Body of pancreas (tissue), 4 donors: ENCODE measurements at regions not wholly inside any gene's neighbourhood (a gene's known extent, or its start where the extent isn't known, plus 50 kb on each side); places are given as distances from the start of the nearest gene placed in this dataset.

Experiments
- CTCF ChIP-seq, 7 experiments: fragments of 450-650 bp in 4 of 7; fragments of 200-600 bp in 3 of 7; sonication (generic) in 3 of 7; IDR thresholded peaks; one replicate each; pipeline ENCODE4 v1.5.1; 2016 to 2019; ENCODE audit warnings: antibody characterized with exemption in 7 of 7
- POLR2A ChIP-seq, 3 donors: fragments of 450-650 bp; IDR thresholded peaks; one replicate each; pipeline ENCODE4 v1.6.1; 2016; ENCODE audit warnings: antibody characterized with exemption in 3 of 3, mild to moderate bottlenecking in 2 of 3

GRCh38 chr5:39515881-39516280 is 91.1 kb upstream of the DAB2 start:
- TF ChIP-seq CTCF (IDR thresholded peaks at IDR 0.05) (no peak), POLR2A (IDR thresholded peaks at IDR 0.05) (no peak)
